GM19395 (cell line): ENCODE measurements at regions not wholly inside any gene's neighbourhood (a gene's known extent, or its start where the extent isn't known, plus 50 kb on each side); places are given as distances from the start of the nearest gene placed in this dataset.

Experiments
- ATAC-seq: cut with Tn5 transposase; IDR thresholded peaks from one replicate; pipeline ENCODE4 v1.9.1; 2021; ENCODE audit warnings: mild to moderate bottlenecking, moderate library complexity; ENCODE audit not compliant: unreplicated experiment

- ATAC-seq: no peak
These were observed 162.2 kb downstream of the SREK1 start for GRCh38 chr5:66306105-66306843.

- ATAC-seq: no peak
These were observed 162.8 kb downstream of the SREK1 start for GRCh38 chr5:66306844-66307315.

- ATAC-seq: no peak
These were observed 163.6 kb downstream of the SREK1 start for GRCh38 chr5:66307647-66308241.

GRCh38 chr5:66312266-66312665, 168.2 kb downstream of the SREK1 start:
- no peak for ATAC-seq

GRCh38 chr5:66315784-66316183, 171.7 kb downstream of the SREK1 start:
- no peak for ATAC-seq

GRCh38 chr5:66322786-66323528, 178.9 kb downstream of the SREK1 start:
- ATAC-seq: no peak

- no peak for ATAC-seq
These were observed 179.4 kb downstream of the SREK1 start for GRCh38 chr5:66323529-66323895.

- no peak for ATAC-seq
These were observed 180.3 kb downstream of the SREK1 start for GRCh38 chr5:66324357-66324756.

- no peak for ATAC-seq
These were observed 182.2 kb downstream of the SREK1 start for GRCh38 chr5:66326276-66326675.

GRCh38 chr5:66327008-66327407, 182.9 kb downstream of the SREK1 start:
- ATAC-seq: no peak

- ATAC-seq: no peak
These were observed 185.0 kb downstream of the SREK1 start for GRCh38 chr5:66329078-66329477.

- ATAC-seq: no peak
These were observed 189.1 kb downstream of the SREK1 start for GRCh38 chr5:66333192-66333591.

GRCh38 chr5:66337626-66338226, 193.6 kb downstream of the SREK1 start:
- no peak for ATAC-seq

GRCh38 chr5:66338828-66339227, 194.7 kb downstream of the SREK1 start:
- ATAC-seq: no peak

GRCh38 chr5:66339896-66340295, 195.8 kb downstream of the SREK1 start:
- ATAC-seq: no peak

- ATAC-seq: no peak
These were observed 196.7 kb downstream of the SREK1 start for GRCh38 chr5:66340786-66341185.

- no peak for ATAC-seq
These were observed 198.3 kb downstream of the SREK1 start for GRCh38 chr5:66342341-66342880.

GRCh38 chr5:66343370-66344071, 199.4 kb downstream of the SREK1 start:
- ATAC-seq: no peak

- no peak for ATAC-seq
These were observed 200.4 kb downstream of the SREK1 start for GRCh38 chr5:66344544-66344943.

GRCh38 chr5:66345281-66345680, 201.2 kb downstream of the SREK1 start:
- ATAC-seq: no peak

GRCh38 chr5:66346869-66347268, 202.8 kb downstream of the SREK1 start:
- no peak for ATAC-seq
